Neural progenitor cell (in vitro differentiated cells): ENCODE measurements at regions not wholly inside any gene's neighbourhood (a gene's known extent, or its start where the extent isn't known, plus 50 kb on each side); places are given as distances from the start of the nearest gene placed in this dataset.

Experiments
- CTCF ChIP-seq: fragments of 200-600 bp; sonication (generic); IDR thresholded peaks from 2 replicates; pipeline ENCODE4 v1.5.1; 2017; ENCODE audit warnings: antibody characterized with exemption, mild to moderate bottlenecking
- EZH2 ChIP-seq: fragments of 200-600 bp; sonication (generic); IDR thresholded peaks from 2 replicates; pipeline ENCODE4 v1.6.1; 2017; ENCODE audit warnings: antibody characterized with exemption, mild to moderate bottlenecking, moderate library complexity
- EZH2phosphoT487 ChIP-seq: fragments of 200-600 bp; sonication (generic); IDR thresholded peaks from 2 replicates; pipeline ENCODE4 v1.6.1; 2017; ENCODE audit warnings: antibody characterized with exemption

GRCh38 chr5:35359859-35360258 lies 129.6 kb upstream of the PRLR start:
- no peak for TF ChIP-seq CTCF
- no peak for TF ChIP-seq EZH2
- TF ChIP-seq EZH2phosphoT487: no peak
